ENCODE measurements at regions not wholly inside any gene's neighbourhood (a gene's known extent, or its start where the extent isn't known, plus 50 kb on each side); places are given as distances from the start of the nearest gene placed in this dataset.
"Not testable (repeated sequence)": the region's sequence is repeated elsewhere in the genome, so short reads cannot be mapped to it uniquely, and the experiment has no call there.

DNA sequence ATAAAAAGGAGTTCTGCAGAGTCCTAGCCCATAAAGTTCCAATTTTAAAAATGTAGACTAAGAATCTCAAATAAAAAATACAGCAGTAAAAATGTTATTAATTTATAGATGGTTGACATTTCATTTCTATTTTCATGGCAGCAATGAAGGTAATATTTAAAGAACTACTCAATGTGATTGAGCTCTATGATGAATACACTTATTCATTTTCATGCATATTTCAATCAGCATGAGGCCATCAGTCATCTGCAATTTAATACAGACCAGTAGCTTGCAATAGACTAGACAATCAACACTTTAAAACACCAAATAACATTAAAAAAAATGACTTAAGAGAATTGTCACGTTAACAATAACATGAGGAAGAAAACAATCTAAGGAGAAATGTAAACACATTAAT, 1295.8 kb upstream of the ALCAM start:
- Mint-ChIP-seq H3K27me3 (peaks cover 10% of the 10 kb centered on the region), H3K4me3 (no peak overlapping the region), H3K9me3 (peaks cover 3% of the 10 kb centered on the region), H3K36me3 (no peaks in the 10 kb centered on the region), H3K27ac (no peak overlapping the region), H3K4me1 (no peaks in the 10 kb centered on the region)
- ATAC-seq: no peak

DNA sequence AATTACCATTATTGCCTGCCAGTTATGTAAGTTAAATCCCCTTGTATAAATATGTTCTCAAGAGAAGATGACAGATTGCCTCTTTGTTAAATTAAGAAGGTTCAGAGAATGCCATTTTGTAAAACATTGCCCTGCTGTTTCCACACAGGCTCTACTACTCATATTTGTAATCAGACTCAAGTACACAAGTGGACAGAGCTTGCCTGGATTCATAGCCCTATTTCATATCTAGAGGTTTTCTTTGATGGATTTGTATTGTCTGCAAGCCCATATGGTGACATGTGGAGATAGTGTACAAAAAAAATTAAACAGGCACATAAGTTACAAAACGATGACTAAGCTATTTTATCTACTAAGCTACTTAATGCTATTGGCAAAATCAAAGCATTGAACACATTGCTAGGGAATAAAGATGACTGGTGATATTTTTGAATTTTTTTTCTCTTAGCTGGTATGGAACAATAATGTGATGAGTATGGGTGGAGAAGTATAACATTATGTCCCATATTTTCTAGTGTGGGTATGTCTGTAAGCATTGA, 1286.6 kb upstream of the ALCAM start:
- peaks cover 2% of the 10 kb centered on the region for H3K9me3 Mint-ChIP-seq
- no peak overlapping the region for H3K4me3 Mint-ChIP-seq
- ATAC-seq: no peak

DNA sequence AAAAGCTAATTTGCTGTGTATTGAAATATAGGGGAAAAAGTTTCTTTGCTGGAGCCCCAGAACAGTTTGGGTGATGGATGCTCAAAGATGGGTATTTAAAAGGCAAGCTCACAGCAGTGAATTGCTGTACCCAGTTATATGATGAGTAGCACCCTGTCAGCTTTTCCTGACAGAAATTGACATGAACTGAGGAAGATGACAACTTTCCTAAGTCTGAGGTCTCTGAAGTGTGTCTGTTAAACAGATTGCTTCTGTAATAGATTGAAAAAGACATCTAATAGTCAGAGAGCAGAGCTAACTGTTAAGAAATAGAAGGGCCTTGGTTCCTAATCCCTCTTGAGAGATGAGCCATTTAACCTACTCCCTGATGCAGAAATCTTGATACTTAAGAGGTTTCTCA, 1278.0 kb upstream of the ALCAM start:
- Mint-ChIP-seq H3K27me3 (no peaks in the 10 kb centered on the region), H3K4me3 (no peak overlapping the region), H3K27ac (no peak overlapping the region), H3K36me3 (no peaks in the 10 kb centered on the region), H3K4me1 (no peaks in the 10 kb centered on the region), H3K9me3 (peaks cover 8% of the 10 kb centered on the region)
- no peak for ATAC-seq

More for the DNA sequence above, 1286.6 kb upstream of the ALCAM start:
- Mint-ChIP-seq H3K27me3 (peaks cover 9% of the 10 kb centered on the region), H3K4me1 (no peaks in the 10 kb centered on the region), H3K36me3 (no peaks in the 10 kb centered on the region), H3K27ac (no peak overlapping the region)

DNA sequence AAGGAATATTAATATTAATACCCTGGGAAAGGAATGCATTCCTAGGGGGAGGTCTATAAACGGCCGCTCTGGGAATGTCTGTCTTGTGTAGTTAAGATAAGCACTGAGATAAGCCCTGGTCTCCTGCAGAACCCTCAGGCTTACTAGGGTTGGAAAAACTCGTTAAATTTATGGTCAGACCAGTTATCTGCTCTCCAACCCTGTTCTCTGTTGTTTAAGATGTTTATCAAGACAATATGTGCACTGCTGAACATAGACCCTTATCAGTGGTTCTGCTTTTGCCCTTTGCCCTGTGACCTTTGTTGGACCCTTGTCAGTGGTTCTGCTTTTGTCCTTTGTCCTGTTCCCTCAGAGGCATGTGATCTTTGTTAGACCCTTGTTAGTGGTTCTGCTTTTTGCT, 1276.7 kb upstream of the ALCAM start:
- ATAC-seq, H3K27ac Mint-ChIP-seq, H3K9me3 Mint-ChIP-seq, H3K36me3 Mint-ChIP-seq, H3K4me1 Mint-ChIP-seq, H3K27me3 Mint-ChIP-seq, H3K4me3 Mint-ChIP-seq: not testable (repeated sequence)

DNA sequence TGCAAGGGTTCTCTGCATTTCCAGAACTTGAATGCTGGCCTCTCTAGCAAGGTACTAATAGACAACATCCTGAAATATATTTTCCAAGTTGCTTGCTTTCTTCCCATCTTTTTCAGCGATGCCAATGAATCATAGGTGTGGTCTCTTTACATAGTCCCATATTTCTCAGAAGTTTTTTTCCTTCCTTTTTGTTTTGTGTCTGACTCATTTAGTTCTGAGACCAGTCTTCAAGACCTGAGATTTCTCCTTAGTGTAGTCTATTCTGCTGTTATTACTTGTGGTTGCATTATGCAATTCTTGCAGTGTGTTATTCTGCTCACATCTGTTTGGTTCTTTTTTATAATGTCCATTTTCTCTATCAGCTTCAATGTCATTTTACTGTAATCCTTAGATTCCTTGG, 1265.0 kb upstream of the ALCAM start:
- no peak overlapping the region for H3K27ac Mint-ChIP-seq
- ATAC-seq: no peak
- H3K4me1 Mint-ChIP-seq: peaks cover 7% of the 10 kb centered on the region
- H3K9me3 Mint-ChIP-seq: no peaks in the 10 kb centered on the region
- peaks cover 11% of the 10 kb centered on the region for H3K27me3 Mint-ChIP-seq
- no peak overlapping the region for H3K4me3 Mint-ChIP-seq
- no peaks in the 10 kb centered on the region for H3K36me3 Mint-ChIP-seq

DNA sequence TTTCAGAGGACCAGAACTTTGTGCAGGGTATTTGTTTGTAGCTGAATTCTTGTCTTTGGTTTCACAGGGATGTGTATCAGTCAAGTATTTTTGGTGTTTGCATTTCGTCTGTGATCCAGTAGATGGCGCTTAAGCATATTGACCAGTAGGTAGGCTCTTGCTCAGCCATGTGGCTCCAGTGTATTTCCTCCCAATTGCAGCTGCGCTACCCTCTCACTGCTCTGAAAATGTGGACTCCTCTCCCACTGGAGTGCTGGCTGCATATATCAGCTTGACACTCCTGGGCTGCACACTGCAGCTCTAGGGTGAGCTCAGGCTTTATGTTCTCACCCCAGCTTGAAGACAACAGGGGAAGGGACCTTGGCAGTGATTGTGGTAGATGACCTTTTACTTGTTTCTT, 1264.3 kb upstream of the ALCAM start:
- peaks cover 11% of the 10 kb centered on the region for H3K27me3 Mint-ChIP-seq

DNA sequence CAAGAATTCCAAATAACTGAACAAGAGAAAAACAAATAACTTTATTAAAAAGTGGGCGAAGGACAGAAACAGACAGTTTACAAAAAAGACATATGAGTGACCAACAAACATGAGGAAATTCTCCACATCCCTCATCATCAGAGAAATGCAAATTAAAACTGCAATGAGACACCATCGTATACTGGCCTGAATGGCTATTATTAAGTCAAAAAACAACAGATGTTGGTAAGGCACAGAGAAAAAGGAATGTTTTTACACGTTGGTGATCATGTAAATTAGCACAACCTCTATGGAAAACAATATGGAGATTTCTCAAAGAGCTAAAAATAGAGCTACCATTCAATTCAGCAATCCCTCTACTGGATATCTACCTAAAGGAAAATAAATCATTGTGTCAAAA, 1260.4 kb upstream of the ALCAM start:
- ATAC-seq: no peak
- Mint-ChIP-seq H3K4me1 (peaks cover 7% of the 10 kb centered on the region), H3K27me3 (peaks cover 11% of the 10 kb centered on the region), H3K27ac (no peak overlapping the region), H3K9me3 (no peaks in the 10 kb centered on the region), H3K36me3 (no peaks in the 10 kb centered on the region), H3K4me3 (no peak overlapping the region)

More for the DNA sequence above, 1264.3 kb upstream of the ALCAM start:
- Mint-ChIP-seq H3K4me3 (no peak overlapping the region), H3K4me1 (peaks cover 7% of the 10 kb centered on the region), H3K27ac (no peak overlapping the region), H3K9me3 (no peaks in the 10 kb centered on the region), H3K36me3 (no peaks in the 10 kb centered on the region)
- ATAC-seq: peak; percentile 74

DNA sequence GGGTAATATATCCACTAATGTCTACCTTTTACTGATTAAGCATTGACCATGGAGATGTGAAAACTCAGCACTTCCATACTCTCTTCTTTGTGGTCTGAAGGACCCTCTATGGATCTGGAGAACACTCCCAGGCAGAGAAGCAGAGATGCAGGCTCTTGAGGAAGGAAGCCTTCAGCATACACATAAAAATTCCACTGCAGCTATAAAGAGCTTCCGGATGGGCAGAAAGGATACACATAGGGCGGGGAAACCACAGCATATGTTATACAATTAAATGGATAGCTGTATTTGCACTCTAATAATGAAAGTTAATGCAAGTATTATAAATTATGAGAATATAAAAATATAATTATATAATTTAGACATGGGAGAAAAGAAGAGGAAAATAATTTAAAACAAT, 1258.2 kb upstream of the ALCAM start:
- no peak overlapping the region for H3K27ac Mint-ChIP-seq
- no peaks in the 10 kb centered on the region for H3K9me3 Mint-ChIP-seq
- H3K36me3 Mint-ChIP-seq: no peaks in the 10 kb centered on the region
- ATAC-seq: no peak
- H3K4me1 Mint-ChIP-seq: no peaks in the 10 kb centered on the region
- H3K4me3 Mint-ChIP-seq: no peak overlapping the region
- peaks cover 10% of the 10 kb centered on the region for H3K27me3 Mint-ChIP-seq

DNA sequence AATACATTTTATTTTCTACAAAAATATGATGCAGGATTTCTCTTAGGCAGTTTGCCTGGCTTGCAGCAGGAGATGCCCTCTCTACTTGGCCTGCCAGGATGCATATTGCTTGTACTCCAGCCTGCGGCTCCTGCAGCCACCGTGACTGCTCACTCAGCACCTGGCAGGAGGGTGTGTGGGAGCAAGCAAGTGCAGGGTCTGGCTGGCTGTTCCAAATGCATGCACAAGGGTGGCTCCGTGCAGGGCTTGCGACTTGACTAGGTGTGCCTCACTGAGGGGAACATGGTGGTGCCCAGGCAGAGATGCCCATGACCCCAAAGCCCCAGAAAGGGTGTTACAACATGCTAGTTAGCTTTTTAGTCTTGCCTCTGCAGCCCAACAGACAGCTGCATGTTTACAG, 1240.2 kb upstream of the ALCAM start:
- H3K27ac Mint-ChIP-seq: no peak overlapping the region
- no peak for ATAC-seq
- no peak overlapping the region for H3K4me3 Mint-ChIP-seq
- peaks cover 14% of the 10 kb centered on the region for H3K9me3 Mint-ChIP-seq
- H3K36me3 Mint-ChIP-seq: no peaks in the 10 kb centered on the region
- no peaks in the 10 kb centered on the region for H3K27me3 Mint-ChIP-seq
- no peaks in the 10 kb centered on the region for H3K4me1 Mint-ChIP-seq

DNA sequence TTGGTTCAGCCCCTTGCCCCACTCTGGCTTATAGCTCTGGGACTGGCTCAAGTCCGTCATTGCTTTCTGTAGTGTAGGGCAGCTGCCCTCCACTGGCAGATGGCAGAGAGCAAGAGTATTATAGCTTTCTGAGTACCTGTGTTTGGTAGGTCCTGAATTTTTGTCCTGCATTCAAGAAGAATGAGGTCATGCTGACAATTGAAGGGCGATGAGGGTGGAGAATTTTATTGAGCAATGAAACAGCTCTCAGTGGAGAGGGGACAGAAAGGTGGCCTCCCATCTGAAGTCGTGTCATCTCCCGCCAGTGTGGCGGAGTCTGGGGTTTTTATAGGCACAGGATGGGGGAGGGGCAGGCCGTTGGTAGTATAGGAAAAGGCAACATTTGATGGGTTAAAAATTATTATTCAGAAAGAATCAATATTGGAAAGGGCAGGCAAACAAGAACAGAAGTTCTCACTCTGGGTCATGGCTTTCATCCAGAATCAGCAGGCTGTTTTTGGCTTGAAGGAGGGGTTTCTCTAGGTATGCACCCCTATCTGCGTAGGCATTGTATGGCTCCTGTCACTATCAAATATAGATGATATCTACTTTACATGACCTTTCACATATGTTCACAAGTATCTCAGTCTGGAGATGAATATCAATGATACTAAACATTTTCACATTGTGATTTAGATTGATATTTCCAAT, 1239.7 kb upstream of the ALCAM start:
- H3K4me3 Mint-ChIP-seq: no peak overlapping the region
- no peak for ATAC-seq
- no peak overlapping the region for H3K27ac Mint-ChIP-seq
- H3K4me1 Mint-ChIP-seq: no peaks in the 10 kb centered on the region
- H3K36me3 Mint-ChIP-seq: no peaks in the 10 kb centered on the region
- H3K9me3 Mint-ChIP-seq: peaks cover 14% of the 10 kb centered on the region
- H3K27me3 Mint-ChIP-seq: no peaks in the 10 kb centered on the region

DNA sequence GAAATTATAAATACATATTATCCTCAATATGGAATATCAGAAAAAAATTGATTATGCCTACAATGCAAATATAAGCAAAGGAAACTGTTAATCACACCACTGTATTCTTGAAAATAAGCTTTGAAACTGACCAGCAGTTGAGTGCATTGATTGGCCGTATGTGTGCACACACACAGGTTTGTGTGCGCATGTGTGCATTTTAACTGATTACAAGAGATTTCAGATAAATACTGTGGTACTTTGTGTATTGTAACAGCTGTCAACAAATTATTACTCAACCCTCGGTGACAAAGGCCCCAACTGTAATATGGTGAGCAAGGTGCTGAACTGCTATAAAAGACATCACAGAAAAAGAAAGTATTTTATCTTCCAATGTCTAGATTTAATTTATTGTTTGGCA, 1238.9 kb upstream of the ALCAM start:
- H3K36me3 Mint-ChIP-seq: no peaks in the 10 kb centered on the region
- peaks cover 14% of the 10 kb centered on the region for H3K9me3 Mint-ChIP-seq
- H3K27ac Mint-ChIP-seq: no peak overlapping the region
- no peak for ATAC-seq
- no peak overlapping the region for H3K4me3 Mint-ChIP-seq
- no peaks in the 10 kb centered on the region for H3K27me3 Mint-ChIP-seq
- H3K4me1 Mint-ChIP-seq: peaks cover 5% of the 10 kb centered on the region

DNA sequence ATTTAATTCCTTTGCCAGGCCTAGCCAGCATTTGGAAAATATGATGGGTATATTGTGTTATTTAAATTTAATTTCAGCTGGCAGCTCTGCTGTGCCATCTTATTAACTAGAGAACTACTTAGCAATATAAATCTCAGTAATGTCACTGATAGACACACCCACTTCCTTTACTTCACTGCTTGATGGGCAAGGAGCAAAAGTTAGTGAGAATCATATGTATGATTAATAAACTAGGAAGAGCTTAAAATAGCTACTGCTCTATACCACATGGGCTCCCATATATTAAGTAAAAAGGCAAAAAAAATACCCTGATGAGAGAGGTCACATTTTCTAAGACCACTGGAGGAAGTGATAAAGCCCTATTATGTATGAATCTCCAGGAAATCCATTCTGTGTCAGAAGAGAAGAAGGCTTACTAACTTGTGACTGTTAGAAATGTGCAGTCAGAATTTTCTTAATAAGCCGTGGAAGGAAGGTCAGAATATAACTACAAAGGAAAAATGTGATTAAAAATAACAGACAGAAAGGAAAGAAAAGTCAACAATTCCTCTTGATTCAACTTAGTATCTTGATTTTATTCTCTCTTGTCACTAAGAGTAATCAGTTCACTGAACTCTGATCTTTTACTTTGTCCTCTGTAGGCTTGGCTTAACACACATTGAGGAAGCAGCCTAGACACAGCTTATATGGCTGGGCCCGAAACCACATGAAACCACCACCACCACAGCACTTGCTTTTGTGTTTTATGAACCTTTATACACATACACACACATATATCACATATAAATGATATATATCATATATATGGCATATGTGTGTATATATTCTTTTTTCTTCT, 1233.9 kb upstream of the ALCAM start:
- no peak overlapping the region for H3K27ac Mint-ChIP-seq
- no peaks in the 10 kb centered on the region for H3K27me3 Mint-ChIP-seq
- peaks cover 11% of the 10 kb centered on the region for H3K4me1 Mint-ChIP-seq
- no peak overlapping the region for H3K4me3 Mint-ChIP-seq
- ATAC-seq: peak; percentile 62
- H3K36me3 Mint-ChIP-seq: no peaks in the 10 kb centered on the region
- H3K9me3 Mint-ChIP-seq: peaks cover 10% of the 10 kb centered on the region

DNA sequence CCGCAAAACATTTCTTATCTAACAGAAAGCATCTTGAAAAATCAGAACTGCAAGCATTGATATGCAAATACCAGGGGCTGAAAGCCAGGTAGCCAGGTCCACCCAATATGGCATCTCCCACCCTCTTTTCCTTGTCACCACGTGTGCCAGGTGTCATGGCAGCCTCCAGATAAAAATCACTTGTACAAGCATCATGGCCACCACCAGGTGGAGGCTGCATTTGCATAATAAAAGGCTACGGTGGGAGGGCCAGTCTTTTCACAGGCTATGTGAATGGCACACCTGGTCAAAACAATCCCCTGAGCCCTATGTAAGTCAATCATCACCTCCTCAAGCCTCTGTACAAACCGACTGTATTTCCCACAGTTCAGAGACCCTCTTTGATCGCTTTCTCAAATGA, 1233.1 kb upstream of the ALCAM start:
- H3K36me3 Mint-ChIP-seq: no peaks in the 10 kb centered on the region
- H3K4me1 Mint-ChIP-seq: peaks cover 11% of the 10 kb centered on the region
- H3K27ac Mint-ChIP-seq: no peak overlapping the region
- H3K9me3 Mint-ChIP-seq: peaks cover 10% of the 10 kb centered on the region
- H3K27me3 Mint-ChIP-seq: no peaks in the 10 kb centered on the region
- H3K4me3 Mint-ChIP-seq: no peak overlapping the region
- ATAC-seq: no peak

DNA sequence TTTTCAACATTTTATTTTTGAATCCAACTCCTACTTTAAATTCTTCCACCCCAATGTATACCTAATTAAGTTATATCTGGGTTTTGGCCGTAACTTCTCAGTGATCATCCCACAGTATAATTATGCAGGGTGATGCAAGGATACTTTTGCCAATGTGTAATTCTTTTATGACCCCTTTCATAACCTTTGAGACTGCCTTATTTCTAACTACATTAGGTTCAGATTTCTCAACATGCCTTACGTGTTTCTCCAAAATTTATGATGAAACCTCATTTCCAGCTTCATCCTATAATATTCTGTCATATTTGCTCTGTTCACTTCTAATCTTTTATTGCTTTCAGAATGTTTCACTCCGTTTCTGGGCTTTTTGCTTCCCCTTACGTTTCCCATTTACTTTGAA, 1229.6 kb upstream of the ALCAM start:
- H3K36me3 Mint-ChIP-seq: no peaks in the 10 kb centered on the region
- ATAC-seq: no peak
- H3K4me3 Mint-ChIP-seq: no peak overlapping the region
- H3K9me3 Mint-ChIP-seq: no peaks in the 10 kb centered on the region
- no peaks in the 10 kb centered on the region for H3K27me3 Mint-ChIP-seq
- peaks cover 11% of the 10 kb centered on the region for H3K4me1 Mint-ChIP-seq
- no peak overlapping the region for H3K27ac Mint-ChIP-seq

DNA sequence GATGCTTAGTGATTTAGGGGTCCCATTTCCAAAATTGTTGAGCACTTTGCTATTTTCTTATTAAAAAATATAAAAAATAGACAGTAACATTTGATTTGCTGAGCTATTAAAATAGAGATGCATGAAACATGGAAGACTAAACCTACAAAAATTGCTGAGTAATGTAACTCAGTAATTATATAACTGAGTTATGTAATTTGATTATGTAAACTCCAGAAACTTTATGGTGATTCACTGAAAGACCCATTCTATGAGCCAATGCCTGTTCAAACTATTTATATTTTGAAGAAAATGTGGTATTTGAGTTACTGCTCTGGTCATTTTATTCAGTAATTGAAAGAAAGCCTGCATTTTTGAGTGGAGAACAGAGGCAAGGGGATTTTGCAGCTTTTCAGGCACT, 1221.5 kb upstream of the ALCAM start:
- ATAC-seq: no peak
- no peak overlapping the region for H3K4me3 Mint-ChIP-seq
- no peaks in the 10 kb centered on the region for H3K36me3 Mint-ChIP-seq
- H3K9me3 Mint-ChIP-seq: no peaks in the 10 kb centered on the region
- no peaks in the 10 kb centered on the region for H3K27me3 Mint-ChIP-seq
- no peaks in the 10 kb centered on the region for H3K4me1 Mint-ChIP-seq
- no peak overlapping the region for H3K27ac Mint-ChIP-seq

DNA sequence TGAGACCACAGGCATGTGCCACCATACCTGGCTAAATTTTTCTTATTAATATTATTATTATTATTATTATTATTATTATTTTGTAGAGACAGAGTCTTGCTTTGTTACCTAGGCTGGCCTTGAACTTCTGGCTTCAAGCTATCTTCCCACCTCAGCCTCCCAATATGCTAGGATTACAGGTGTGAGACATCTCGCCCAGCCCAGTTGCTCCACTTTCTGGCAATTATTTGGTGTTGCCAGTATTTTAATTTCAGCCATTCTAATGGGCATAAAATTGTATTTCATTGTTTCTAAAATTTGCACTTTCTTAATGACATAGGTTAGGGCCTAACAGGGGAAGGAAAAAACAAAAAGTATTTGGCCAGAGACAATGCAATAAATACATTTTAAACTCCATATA, 1217.6 kb upstream of the ALCAM start:
- no peak overlapping the region for H3K4me3 Mint-ChIP-seq

More for the DNA sequence above, 1217.6 kb upstream of the ALCAM start:
- ATAC-seq: no peak
- Mint-ChIP-seq H3K9me3 (no peaks in the 10 kb centered on the region), H3K36me3 (no peaks in the 10 kb centered on the region), H3K4me1 (no peaks in the 10 kb centered on the region), H3K27ac (no peak overlapping the region), H3K27me3 (no peaks in the 10 kb centered on the region)
